ENCODE measurements at regions not wholly inside any gene's neighbourhood (a gene's known extent, or its start where the extent isn't known, plus 50 kb on each side); places are given as distances from the start of the nearest gene placed in this dataset.

- TF ChIP-seq CTCF (IDR thresholded peaks at IDR 0.05; ENCODE audit: unreplicated experiment in 3 of 3): no peak
- H3K9me3 Mint-ChIP-seq: no peaks in the 10 kb centered on the region
- H3K27ac Mint-ChIP-seq: no peak overlapping the region
- H3K4me1 Mint-ChIP-seq: peaks cover 6% of the 10 kb centered on the region
- no peak overlapping the region for H3K4me3 Mint-ChIP-seq
- no peaks in the 10 kb centered on the region for H3K27me3 Mint-ChIP-seq (ENCODE audit: low read depth)
- H3K36me3 Mint-ChIP-seq (ENCODE audit: low read depth): no peaks in the 10 kb centered on the region
Observed at GRCh38 chr6:134844120-134844519, 105.8 kb downstream of the ALDH8A1 start.

- Mint-ChIP-seq H3K27me3 (ENCODE audit: low read depth) (no peaks in the 10 kb centered on the region), H3K9me3 (no peaks in the 10 kb centered on the region), H3K4me3 (no peak overlapping the region), H3K4me1 (peaks cover 12% of the 10 kb centered on the region), H3K36me3 (ENCODE audit: low read depth) (no peaks in the 10 kb centered on the region), H3K27ac (peak overlapping the region; percentile 70 to 94 (median 82))
- no peak for TF ChIP-seq CTCF (IDR thresholded peaks at IDR 0.05; ENCODE audit: unreplicated experiment in 3 of 3)
Observed at GRCh38 chr6:134840086-134840867, 109.6 kb downstream of the ALDH8A1 start.

- Mint-ChIP-seq H3K27me3 (ENCODE audit: low read depth) (peaks cover 3% of the 10 kb centered on the region), H3K4me3 (no peak overlapping the region), H3K27ac (no peak overlapping the region), H3K36me3 (ENCODE audit: low read depth) (no peaks in the 10 kb centered on the region), H3K9me3 (no peaks in the 10 kb centered on the region), H3K4me1 (peaks cover 19% of the 10 kb centered on the region)
- TF ChIP-seq CTCF (IDR thresholded peaks at IDR 0.05; ENCODE audit: unreplicated experiment in 3 of 3): no peak
Observed at GRCh38 chr6:134835993-134836392, 113.9 kb downstream of the ALDH8A1 start.

DNA sequence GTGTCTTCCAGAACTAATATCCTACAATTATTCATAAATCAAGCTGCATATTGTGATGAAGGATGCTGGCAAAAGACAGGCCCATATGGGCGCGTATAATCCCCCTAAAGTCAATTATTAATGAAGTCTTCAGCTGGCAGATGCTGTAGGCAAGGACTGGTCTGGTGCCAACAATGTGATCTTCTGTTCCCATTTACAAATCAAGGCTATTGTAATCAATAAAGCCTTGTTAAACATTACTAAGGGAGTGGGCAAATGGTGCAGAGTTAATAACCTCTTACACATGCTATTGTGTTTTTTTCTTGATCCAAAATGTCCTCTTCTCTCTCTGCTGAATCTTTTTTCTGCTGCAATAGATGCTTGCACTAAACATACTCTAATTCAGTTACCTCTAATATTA lies 119.0 kb downstream of the ALDH8A1 start:
- Mint-ChIP-seq H3K27me3 (ENCODE audit: low read depth) (peaks cover 3% of the 10 kb centered on the region), H3K27ac (peak overlapping the region; percentile 39 to 57 (median 48)), H3K4me1 (peaks cover 18% of the 10 kb centered on the region), H3K4me3 (no peak overlapping the region), H3K9me3 (peaks cover 8% of the 10 kb centered on the region), H3K36me3 (ENCODE audit: low read depth) (peaks cover 3% of the 10 kb centered on the region)
- TF ChIP-seq CTCF (IDR thresholded peaks at IDR 0.05; ENCODE audit: unreplicated experiment in 3 of 3): no peak

GRCh38 chr6:134830194-134830593 lies 119.7 kb downstream of the ALDH8A1 start:
- H3K4me1 Mint-ChIP-seq: peaks cover 16% of the 10 kb centered on the region
- no peak for TF ChIP-seq CTCF (IDR thresholded peaks at IDR 0.05; ENCODE audit: unreplicated experiment in 3 of 3)
- H3K27me3 Mint-ChIP-seq (ENCODE audit: low read depth): peaks cover 3% of the 10 kb centered on the region
- H3K27ac Mint-ChIP-seq: peak overlapping the region in 2 of 3 experiments; percentile 22 to 57
- H3K36me3 Mint-ChIP-seq (ENCODE audit: low read depth): peaks cover 3% of the 10 kb centered on the region
- H3K4me3 Mint-ChIP-seq: no peak overlapping the region
- H3K9me3 Mint-ChIP-seq: peaks cover 9% of the 10 kb centered on the region

DNA sequence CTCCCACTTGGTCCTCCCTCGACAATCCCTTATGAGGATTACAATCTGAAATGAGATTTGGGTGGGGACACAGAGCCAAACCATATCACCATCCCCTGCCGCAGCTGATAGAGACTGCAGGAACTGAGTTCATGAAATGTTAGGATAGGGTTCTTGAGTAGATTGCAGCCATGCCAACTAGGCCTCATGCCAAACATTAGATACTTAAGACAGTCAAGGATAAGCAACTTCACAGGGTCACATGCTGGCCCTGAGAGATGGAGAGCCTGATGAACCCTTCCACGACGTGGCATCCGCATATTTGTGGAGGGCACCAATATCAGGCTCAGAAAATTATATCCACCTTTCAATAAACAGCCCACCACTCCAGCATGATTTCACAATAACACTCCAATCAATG lies 121.3 kb downstream of the ALDH8A1 start:
- peaks cover 13% of the 10 kb centered on the region for H3K4me1 Mint-ChIP-seq
- peak overlapping the region in 1 of 3 experiments; percentile 11 for H3K27ac Mint-ChIP-seq
- H3K9me3 Mint-ChIP-seq: peaks cover 18% of the 10 kb centered on the region
- no peak overlapping the region for H3K4me3 Mint-ChIP-seq
- H3K36me3 Mint-ChIP-seq (ENCODE audit: low read depth): peaks cover 4% of the 10 kb centered on the region
- H3K27me3 Mint-ChIP-seq (ENCODE audit: low read depth): peaks cover 6% of the 10 kb centered on the region
- TF ChIP-seq CTCF (IDR thresholded peaks at IDR 0.05; ENCODE audit: unreplicated experiment in 3 of 3): no peak
